NCI-H2171 treated with DMSO at 0.1 percent for 48 hours (cell line): ENCODE measurements at regions not wholly inside any gene's neighbourhood (a gene's known extent, or its start where the extent isn't known, plus 50 kb on each side); places are given as distances from the start of the nearest gene placed in this dataset.
"Not testable (repeated sequence)": the region's sequence is repeated elsewhere in the genome, so short reads cannot be mapped to it uniquely, and the experiment has no call there.

Experiments used
- DNase-seq: peaks from one replicate; lab custom pipeline; 2025; lab: John Stamatoyannopoulos, UW

GRCh38 chr11:71152312-71153004, 99.9 kb downstream of the SHANK2 start:
- not testable (repeated sequence) for DNase-seq

- no peak for DNase-seq
Measured at GRCh38 chr11:71151561-71151960, 100.8 kb downstream of the SHANK2 start.

- no peak for DNase-seq
Measured at GRCh38 chr11:71150859-71151258, 101.5 kb downstream of the SHANK2 start.

GRCh38 chr11:71148716-71149115, 103.7 kb downstream of the SHANK2 start:
- peak; percentile 11 for DNase-seq

GRCh38 chr11:71147331-71147730, 105.0 kb downstream of the SHANK2 start:
- DNase-seq, result no peak

- no peak for DNase-seq
Measured at GRCh38 chr11:71146846-71147245, 105.5 kb downstream of the SHANK2 start.

- no peak for DNase-seq
Measured at GRCh38 chr11:71145988-71146824, 106.2 kb downstream of the SHANK2 start.

- no peak for DNase-seq
Measured at GRCh38 chr11:71145368-71145767, 107.0 kb downstream of the SHANK2 start.

- DNase-seq, result no peak
Measured at GRCh38 chr11:71144736-71145135, 107.6 kb downstream of the SHANK2 start.

- DNase-seq, result no peak
Measured at GRCh38 chr11:71144010-71144409, 108.4 kb downstream of the SHANK2 start.

GRCh38 chr11:71140206-71140919, 112.0 kb downstream of the SHANK2 start:
- DNase-seq, result peak; percentile 16

GRCh38 chr11:71139516-71140205, 112.7 kb downstream of the SHANK2 start:
- DNase-seq, result peak; percentile 35

- DNase-seq, result no peak
Measured at GRCh38 chr11:71138737-71139425, 113.5 kb downstream of the SHANK2 start.

- DNase-seq, result no peak
Measured at GRCh38 chr11:71137376-71137775, 115.0 kb downstream of the SHANK2 start.

GRCh38 chr11:71136095-71136845, 116.1 kb downstream of the SHANK2 start:
- DNase-seq, result no peak

- no peak for DNase-seq
Measured at GRCh38 chr11:71135112-71135511, 117.3 kb downstream of the SHANK2 start.

- DNase-seq, result no peak
Measured at GRCh38 chr11:71133946-71134345, 118.4 kb downstream of the SHANK2 start.

GRCh38 chr11:71131861-71132260, 120.5 kb downstream of the SHANK2 start:
- no peak for DNase-seq

GRCh38 chr11:71130106-71130505, 122.3 kb downstream of the SHANK2 start:
- DNase-seq, result no peak

GRCh38 chr11:71129624-71130023, 122.8 kb downstream of the SHANK2 start:
- no peak for DNase-seq

- DNase-seq, result no peak
Measured at GRCh38 chr11:71127806-71128205, 124.6 kb downstream of the SHANK2 start.
